ENCODE measurements at regions not wholly inside any gene's neighbourhood (a gene's known extent, or its start where the extent isn't known, plus 50 kb on each side); places are given as distances from the start of the nearest gene placed in this dataset.

DNA sequence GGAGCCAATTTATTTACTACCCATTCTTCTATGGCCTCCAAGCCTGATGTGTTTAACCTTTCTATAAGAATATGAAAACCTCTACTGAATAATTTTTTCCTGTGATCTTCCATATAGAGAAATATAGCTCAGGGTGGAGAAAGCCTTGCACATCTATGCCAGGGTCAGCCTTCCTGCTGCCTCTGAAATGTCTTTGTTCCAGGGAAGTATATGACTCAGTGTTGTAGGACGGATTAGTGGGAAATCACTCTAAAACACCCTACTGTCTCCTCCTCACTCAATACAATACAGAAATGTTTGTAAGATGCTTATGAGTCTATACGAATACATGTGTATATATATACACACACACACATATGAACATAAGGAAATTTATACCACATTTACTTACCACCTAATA, 1044.9 kb downstream of the BRINP3 start:
- Histone ChIP-seq H3K27ac (ENCODE audit: low read length) (no peak overlapping the region), H3K27me3 (ENCODE audit: low read depth, low read length) (no peaks in the 10 kb centered on the region), H3K79me2 (ENCODE audit: low read length) (no peaks in the 10 kb centered on the region), H4K20me1 (ENCODE audit: insufficient read depth, low read length) (no peaks in the 10 kb centered on the region), H3K9me3 (ENCODE audit: insufficient read depth, low read length) (no peaks in the 10 kb centered on the region), H3K4me1 (ENCODE audit: low read length) (peaks cover 4% of the 10 kb centered on the region; the same call in 1 of the 2 replicates), H3K4me3 (ENCODE audit: low read length) (no peak overlapping the region), H3K4me2 (ENCODE audit: low read length) (no peak overlapping the region), H3K36me3 (replicated peaks; ENCODE audit: low read depth, low read length) (no peaks in the 10 kb centered on the region), H2AFZ (ENCODE audit: low read depth, low read length) (no peak overlapping the region), H3K9ac (ENCODE audit: low read length) (no peak overlapping the region)
- no peak for TF ChIP-seq EZH2phosphoT487 (IDR thresholded peaks at IDR 0.05; ENCODE audit: low read depth)
- TF ChIP-seq, protein P1, sequence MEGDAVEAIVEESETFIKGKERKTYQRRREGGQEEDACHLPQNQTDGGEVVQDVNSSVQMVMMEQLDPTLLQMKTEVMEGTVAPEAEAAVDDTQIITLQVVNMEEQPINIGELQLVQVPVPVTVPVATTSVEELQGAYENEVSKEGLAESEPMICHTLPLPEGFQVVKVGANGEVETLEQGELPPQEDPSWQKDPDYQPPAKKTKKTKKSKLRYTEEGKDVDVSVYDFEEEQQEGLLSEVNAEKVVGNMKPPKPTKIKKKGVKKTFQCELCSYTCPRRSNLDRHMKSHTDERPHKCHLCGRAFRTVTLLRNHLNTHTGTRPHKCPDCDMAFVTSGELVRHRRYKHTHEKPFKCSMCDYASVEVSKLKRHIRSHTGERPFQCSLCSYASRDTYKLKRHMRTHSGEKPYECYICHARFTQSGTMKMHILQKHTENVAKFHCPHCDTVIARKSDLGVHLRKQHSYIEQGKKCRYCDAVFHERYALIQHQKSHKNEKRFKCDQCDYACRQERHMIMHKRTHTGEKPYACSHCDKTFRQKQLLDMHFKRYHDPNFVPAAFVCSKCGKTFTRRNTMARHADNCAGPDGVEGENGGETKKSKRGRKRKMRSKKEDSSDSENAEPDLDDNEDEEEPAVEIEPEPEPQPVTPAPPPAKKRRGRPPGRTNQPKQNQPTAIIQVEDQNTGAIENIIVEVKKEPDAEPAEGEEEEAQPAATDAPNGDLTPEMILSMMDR (IDR thresholded peaks at IDR 0.05; ENCODE audit: low read depth, low read length) = no peak

- Histone ChIP-seq H3K27me3 (ENCODE audit: low read depth, low read length) (no peaks in the 10 kb centered on the region), H3K9ac (ENCODE audit: low read length) (no peak overlapping the region), H3K36me3 (replicated peaks; ENCODE audit: low read depth, low read length) (no peaks in the 10 kb centered on the region), H3K27ac (ENCODE audit: low read length) (no peak overlapping the region), H4K20me1 (ENCODE audit: insufficient read depth, low read length) (no peaks in the 10 kb centered on the region), H3K4me3 (ENCODE audit: low read length) (no peak overlapping the region), H2AFZ (ENCODE audit: low read depth, low read length) (no peak overlapping the region), H3K79me2 (ENCODE audit: low read length) (no peaks in the 10 kb centered on the region), H3K4me2 (ENCODE audit: low read length) (no peak overlapping the region), H3K4me1 (ENCODE audit: low read length) (peaks cover 4% of the 10 kb centered on the region; the same call in 1 of the 2 replicates), H3K9me3 (ENCODE audit: insufficient read depth, low read length) (no peaks in the 10 kb centered on the region)
- no peak for TF ChIP-seq EZH2phosphoT487 (IDR thresholded peaks at IDR 0.05; ENCODE audit: low read depth)
Measured at GRCh38 chr1:189434461-189434860, 1043.2 kb downstream of the BRINP3 start.

GRCh38 chr1:189435398-189435797, 1042.3 kb downstream of the BRINP3 start:
- H3K9me3 ChIP-seq (ENCODE audit: insufficient read depth, low read length) = no peaks in the 10 kb centered on the region
- H3K9ac ChIP-seq (ENCODE audit: low read length) = no peak overlapping the region
- no peak overlapping the region for H3K4me2 ChIP-seq (ENCODE audit: low read length)
- H3K4me3 ChIP-seq (ENCODE audit: low read length) = no peak overlapping the region
- H3K27ac ChIP-seq (ENCODE audit: low read length) = no peak overlapping the region
- no peak overlapping the region for H2AFZ ChIP-seq (ENCODE audit: low read depth, low read length)
- no peaks in the 10 kb centered on the region for H3K36me3 ChIP-seq (replicated peaks; ENCODE audit: low read depth, low read length)
- H4K20me1 ChIP-seq (ENCODE audit: insufficient read depth, low read length) = no peaks in the 10 kb centered on the region
- H3K4me1 ChIP-seq (ENCODE audit: low read length) = peaks cover 4% of the 10 kb centered on the region; the same call in 1 of the 2 replicates
- H3K27me3 ChIP-seq (ENCODE audit: low read depth, low read length) = no peaks in the 10 kb centered on the region
- no peaks in the 10 kb centered on the region for H3K79me2 ChIP-seq (ENCODE audit: low read length)
- TF ChIP-seq, protein P1 (IDR thresholded peaks at IDR 0.05; ENCODE audit: low read depth, low read length) = no peak
- no peak for TF ChIP-seq EZH2phosphoT487 (IDR thresholded peaks at IDR 0.05; ENCODE audit: low read depth)

DNA sequence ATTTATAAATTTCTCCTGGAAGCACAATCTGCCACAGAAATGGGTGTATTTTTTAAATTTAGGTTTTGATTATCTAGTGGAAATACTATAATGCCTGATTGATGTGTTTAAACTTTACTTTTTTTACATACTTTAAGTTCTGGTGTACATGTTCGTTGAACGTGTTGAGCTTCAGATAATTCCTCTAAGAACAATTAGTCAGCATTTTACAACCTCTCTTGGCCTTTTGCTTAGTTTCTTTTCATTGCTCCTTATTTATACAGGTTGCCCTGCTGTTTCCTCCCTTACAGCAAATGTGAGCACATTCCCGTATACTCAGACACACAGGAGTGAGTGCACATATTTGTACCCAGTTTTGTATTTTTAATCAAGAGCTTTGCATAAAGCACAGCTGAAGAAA, 1038.9 kb downstream of the BRINP3 start:
- H3K27ac ChIP-seq (ENCODE audit: low read length) = no peak overlapping the region
- no peak overlapping the region for H3K4me3 ChIP-seq (ENCODE audit: low read length)
- no peak overlapping the region for H3K9ac ChIP-seq (ENCODE audit: low read length)
- no peaks in the 10 kb centered on the region for H3K36me3 ChIP-seq (replicated peaks; ENCODE audit: low read depth, low read length)
- TF ChIP-seq, protein P1 (IDR thresholded peaks at IDR 0.05; ENCODE audit: low read depth, low read length) = no peak
- no peak for TF ChIP-seq EZH2phosphoT487 (IDR thresholded peaks at IDR 0.05; ENCODE audit: low read depth)
- no peak overlapping the region for H2AFZ ChIP-seq (ENCODE audit: low read depth, low read length)
- peaks cover under 1% of the 10 kb centered on the region; the same call in 1 of the 2 replicates for H3K4me1 ChIP-seq (ENCODE audit: low read length)
- no peaks in the 10 kb centered on the region for H3K79me2 ChIP-seq (ENCODE audit: low read length)
- no peak overlapping the region for H3K4me2 ChIP-seq (ENCODE audit: low read length)
- H3K9me3 ChIP-seq (ENCODE audit: insufficient read depth, low read length) = no peaks in the 10 kb centered on the region
- H3K27me3 ChIP-seq (ENCODE audit: low read depth, low read length) = no peaks in the 10 kb centered on the region
- no peaks in the 10 kb centered on the region for H4K20me1 ChIP-seq (ENCODE audit: insufficient read depth, low read length)

GRCh38 chr1:189463166-189463565, 1014.5 kb downstream of the BRINP3 start:
- TF ChIP-seq, protein P1 (IDR thresholded peaks at IDR 0.05; ENCODE audit: low read depth, low read length) = no peak
- TF ChIP-seq EZH2phosphoT487 (IDR thresholded peaks at IDR 0.05; ENCODE audit: low read depth) = no peak
- H3K4me3 ChIP-seq (ENCODE audit: low read length) = no peak overlapping the region
- no peak overlapping the region for H3K4me2 ChIP-seq (ENCODE audit: low read length)
- H4K20me1 ChIP-seq (ENCODE audit: insufficient read depth, low read length) = no peaks in the 10 kb centered on the region
- no peaks in the 10 kb centered on the region for H3K79me2 ChIP-seq (ENCODE audit: low read length)
- H3K27me3 ChIP-seq (ENCODE audit: low read depth, low read length) = no peaks in the 10 kb centered on the region
- no peaks in the 10 kb centered on the region for H3K9me3 ChIP-seq (ENCODE audit: insufficient read depth, low read length)
- H2AFZ ChIP-seq (ENCODE audit: low read depth, low read length) = no peak overlapping the region
- H3K27ac ChIP-seq (ENCODE audit: low read length) = no peak overlapping the region
- H3K9ac ChIP-seq (ENCODE audit: low read length) = no peak overlapping the region
- no peaks in the 10 kb centered on the region for H3K4me1 ChIP-seq (ENCODE audit: low read length)
- H3K36me3 ChIP-seq (replicated peaks; ENCODE audit: low read depth, low read length) = no peaks in the 10 kb centered on the region

Measured in OCI-LY3 (cell line).